ENCODE measurements at regions not wholly inside any gene's neighbourhood (a gene's known extent, or its start where the extent isn't known, plus 50 kb on each side); places are given as distances from the start of the nearest gene placed in this dataset.
A peak's percentile ranks its signal among the peaks of the same experiment; 100 is the strongest.
"Not testable (repeated sequence)": the region's sequence is repeated elsewhere in the genome, so short reads cannot be mapped to it uniquely, and the experiment has no call there.

GRCh38 chr2:147182260-147182659 lies 662.6 kb upstream of the ACVR2A start:
- no peak for DNase-seq (ENCODE audit: low spot score)

GRCh38 chr2:147181351-147182029 lies 663.3 kb upstream of the ACVR2A start:
- no peak for DNase-seq (ENCODE audit: low spot score)

- no peak for DNase-seq (ENCODE audit: low spot score)
These were observed 667.6 kb upstream of the ACVR2A start for GRCh38 chr2:147177071-147177857.

GRCh38 chr2:147174824-147175254 lies 670.0 kb upstream of the ACVR2A start:
- DNase-seq (ENCODE audit: low spot score), result peak; percentile 44

- no peak for DNase-seq (ENCODE audit: low spot score)
These were observed 671.0 kb upstream of the ACVR2A start for GRCh38 chr2:147173798-147174197.

GRCh38 chr2:147173189-147173581 lies 671.6 kb upstream of the ACVR2A start:
- DNase-seq (ENCODE audit: low spot score), result no peak

- no peak for DNase-seq (ENCODE audit: low spot score)
These were observed 672.2 kb upstream of the ACVR2A start for GRCh38 chr2:147172493-147173188.

- no peak for DNase-seq (ENCODE audit: low spot score)
These were observed 672.9 kb upstream of the ACVR2A start for GRCh38 chr2:147171941-147172340.

GRCh38 chr2:147170932-147171331 lies 673.9 kb upstream of the ACVR2A start:
- DNase-seq (ENCODE audit: low spot score), result no peak

GRCh38 chr2:147165697-147166382 lies 679.0 kb upstream of the ACVR2A start:
- DNase-seq (ENCODE audit: low spot score), result no peak

- no peak for DNase-seq (ENCODE audit: low spot score)
These were observed 680.3 kb upstream of the ACVR2A start for GRCh38 chr2:147164563-147164962.

- no peak for DNase-seq (ENCODE audit: low spot score)
These were observed 683.1 kb upstream of the ACVR2A start for GRCh38 chr2:147161746-147162145.

- DNase-seq (ENCODE audit: low spot score), result no peak
These were observed 687.9 kb upstream of the ACVR2A start for GRCh38 chr2:147156970-147157369.

- no peak for DNase-seq (ENCODE audit: low spot score)
These were observed 694.6 kb upstream of the ACVR2A start for GRCh38 chr2:147150241-147150635.

GRCh38 chr2:147149575-147150240 lies 695.1 kb upstream of the ACVR2A start:
- no peak for DNase-seq (ENCODE audit: low spot score)

- DNase-seq (ENCODE audit: low spot score), result no peak
These were observed 697.0 kb upstream of the ACVR2A start for GRCh38 chr2:147147802-147148201.

- DNase-seq (ENCODE audit: low spot score), result no peak
These were observed 702.9 kb upstream of the ACVR2A start for GRCh38 chr2:147141930-147142329.

GRCh38 chr2:147139732-147140131 lies 705.1 kb upstream of the ACVR2A start:
- not testable (repeated sequence) for DNase-seq (ENCODE audit: low spot score)

GRCh38 chr2:147137711-147138110 lies 707.1 kb upstream of the ACVR2A start:
- DNase-seq (ENCODE audit: low spot score), result no peak

GRCh38 chr2:147135376-147135775 lies 709.5 kb upstream of the ACVR2A start:
- no peak for DNase-seq (ENCODE audit: low spot score)

GRCh38 chr2:147133286-147133908 lies 711.4 kb upstream of the ACVR2A start:
- DNase-seq (ENCODE audit: low spot score), result no peak

Measured in iPS-NIHi11 (cell line).